ENCODE measurements at regions not wholly inside any gene's neighbourhood (a gene's known extent, or its start where the extent isn't known, plus 50 kb on each side); places are given as distances from the start of the nearest gene placed in this dataset.

GRCh38 chr9:129338724-129339430, 160.8 kb upstream of the IER5L start:
- no peak for TF ChIP-seq POLR2A (IDR thresholded peaks at IDR 0.05)
- TF ChIP-seq CTCF (IDR thresholded peaks at IDR 0.05): no peak
